NCI-H1694 (cell line): ENCODE measurements at regions not wholly inside any gene's neighbourhood (a gene's known extent, or its start where the extent isn't known, plus 50 kb on each side); places are given as distances from the start of the nearest gene placed in this dataset.

Source experiments
- DNase-seq: peaks from one replicate; lab custom pipeline; 2025; lab: John Stamatoyannopoulos, UW

DNA sequence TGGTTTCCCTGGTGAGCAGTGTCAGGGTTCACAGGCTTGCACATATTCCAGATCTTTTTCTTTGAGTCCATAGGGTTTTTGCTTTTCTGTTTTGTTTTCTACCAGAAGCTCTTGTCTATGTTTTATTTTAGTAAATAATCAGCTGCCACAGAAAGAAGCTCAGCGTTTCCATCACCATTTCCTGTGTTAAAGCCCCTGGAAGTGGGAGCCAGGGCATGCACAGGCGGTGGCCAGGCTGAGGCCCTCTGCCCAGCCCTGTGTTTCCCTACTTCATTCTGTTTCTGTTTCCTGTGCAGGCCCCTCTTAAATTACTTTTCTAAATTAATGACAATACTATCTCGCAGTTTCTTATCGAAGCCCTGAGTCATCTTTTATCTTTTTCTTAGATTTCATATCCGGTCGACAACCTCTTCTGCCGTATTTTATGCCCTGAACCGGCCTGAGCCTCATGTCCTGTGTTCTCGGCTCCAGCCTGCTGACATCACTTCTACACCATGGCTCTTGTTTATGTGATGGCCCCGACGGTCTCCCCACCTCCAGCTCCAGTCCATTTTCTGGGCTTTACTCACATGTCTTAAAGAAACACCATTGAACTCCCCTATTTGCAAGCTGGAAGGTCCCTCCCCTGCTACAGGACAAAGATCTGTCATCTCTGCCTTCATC, 442.2 kb downstream of the TCERG1L start:
- no peak for DNase-seq

DNA sequence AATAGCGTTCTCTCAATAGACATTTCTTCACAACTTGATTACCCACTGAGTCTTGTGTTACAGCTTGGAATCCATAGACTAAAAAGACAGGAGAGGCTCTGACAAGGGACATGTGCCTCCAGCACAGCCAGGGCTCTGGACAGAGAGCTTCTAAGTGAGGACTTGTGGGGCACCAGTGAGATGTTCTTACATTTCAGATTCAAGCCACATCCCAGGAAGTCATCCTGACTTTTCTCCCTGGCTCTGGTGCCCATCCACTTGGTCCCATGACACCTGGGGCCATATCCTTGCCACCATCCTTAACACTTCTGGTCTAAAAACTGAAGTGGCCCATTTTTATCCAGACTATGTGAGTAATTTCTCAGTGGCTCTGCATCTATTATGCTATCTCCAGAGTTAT, 440.1 kb downstream of the TCERG1L start:
- no peak for DNase-seq

DNA sequence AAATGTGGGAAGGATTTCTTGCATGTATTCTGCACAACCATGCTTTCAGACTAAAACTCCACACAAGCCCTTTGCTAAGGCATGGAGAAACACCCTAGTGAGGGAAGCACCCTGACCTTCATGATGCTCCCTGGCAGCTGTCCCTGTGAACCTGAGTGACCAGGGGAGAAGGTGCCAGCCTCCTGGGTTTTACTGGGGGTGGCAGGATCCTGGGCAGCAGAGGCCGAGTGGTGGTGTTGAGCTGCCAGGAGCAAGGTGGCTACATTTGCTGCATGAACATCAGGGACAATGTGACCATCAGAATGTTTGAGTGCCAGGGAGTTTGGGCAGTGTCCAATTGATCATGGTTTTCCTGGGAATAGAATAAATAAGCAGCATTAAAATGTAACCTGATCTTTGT, 437.9 kb downstream of the TCERG1L start:
- DNase-seq, result no peak

DNA sequence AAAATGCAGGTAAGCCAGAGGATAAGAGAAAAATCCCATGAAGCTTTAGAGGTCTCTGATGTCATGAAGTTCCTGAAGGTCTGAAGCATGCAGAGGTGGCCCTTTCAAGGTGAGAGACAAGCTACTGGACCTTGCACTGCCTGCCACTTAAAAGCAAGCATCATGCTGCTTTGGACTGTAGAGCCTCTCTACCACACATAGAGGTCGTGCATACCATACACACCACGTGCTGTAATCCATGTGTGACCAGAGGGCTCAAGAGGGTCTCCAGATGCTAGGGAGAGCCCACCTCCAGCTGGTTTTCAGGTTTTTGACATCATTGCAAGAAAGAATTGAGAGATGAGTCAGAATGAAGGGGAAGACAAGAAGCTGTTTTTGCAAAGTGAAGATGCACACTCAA, 436.4 kb downstream of the TCERG1L start:
- no peak for DNase-seq

DNA sequence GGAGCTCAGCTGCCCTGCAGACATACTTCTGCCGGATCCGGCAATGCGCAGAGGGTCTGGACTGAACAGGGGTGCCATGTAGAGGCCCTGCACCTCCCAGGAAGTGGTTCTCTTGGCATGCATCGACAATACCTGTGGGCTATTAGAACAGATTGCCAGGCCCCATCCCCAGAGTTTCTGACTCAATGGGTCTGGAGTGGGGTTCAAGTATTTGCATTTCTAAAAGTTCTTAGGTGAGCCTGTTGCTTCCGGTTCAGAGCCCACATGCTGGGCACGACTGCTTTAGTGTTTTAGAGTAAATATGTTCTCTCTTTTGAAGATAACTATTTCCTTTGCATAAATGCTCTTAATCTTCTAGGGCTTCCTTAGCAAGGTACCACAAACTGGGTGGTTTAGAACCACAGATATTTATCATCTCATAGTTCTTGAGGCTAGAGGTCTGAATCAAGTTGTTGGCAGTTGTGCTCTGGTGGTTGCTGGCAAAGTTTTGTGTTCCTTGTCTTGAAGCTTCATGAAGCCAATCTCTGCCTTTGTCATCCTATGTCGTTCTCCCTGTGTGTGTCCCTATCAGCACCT, 435.5 kb downstream of the TCERG1L start:
- no peak for DNase-seq

DNA sequence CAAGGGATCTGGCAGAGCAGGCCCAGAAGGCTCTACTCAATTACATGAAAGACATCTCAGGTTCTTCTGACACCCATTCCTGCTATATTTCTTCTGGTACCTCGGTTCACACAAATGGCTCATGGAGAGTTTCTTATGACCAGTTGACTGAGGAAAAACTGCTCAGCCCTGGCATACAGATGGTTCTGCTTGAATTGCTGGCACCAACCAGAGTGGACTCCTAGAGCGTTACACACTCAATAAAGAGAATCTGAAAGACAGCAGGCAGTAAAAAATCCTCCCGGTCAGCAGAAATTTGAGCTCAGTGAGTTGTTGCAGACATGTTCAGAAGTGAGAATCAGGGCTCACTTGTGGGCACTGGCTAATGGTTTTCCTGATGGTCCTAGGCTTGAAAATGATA, 434.4 kb downstream of the TCERG1L start:
- DNase-seq, result no peak

DNA sequence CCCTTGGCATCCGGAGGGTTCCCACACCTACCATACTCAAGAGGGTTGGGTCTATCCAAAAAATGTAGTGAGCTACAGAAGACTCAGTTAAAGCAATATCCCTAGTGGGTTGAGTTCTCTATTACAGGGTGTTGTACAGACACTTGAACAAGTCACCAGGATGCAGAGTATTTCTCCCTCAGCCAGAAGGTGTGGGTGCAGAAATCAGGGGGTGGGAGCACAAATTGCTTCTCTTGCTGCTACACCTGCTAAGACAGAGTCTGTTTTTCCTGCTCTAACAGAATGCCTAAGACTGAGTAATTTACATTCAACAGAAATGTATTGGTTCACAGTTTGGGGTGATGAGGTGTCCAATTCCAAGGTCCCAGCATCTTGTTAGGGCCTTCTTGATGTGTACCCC, 433.4 kb downstream of the TCERG1L start:
- no peak for DNase-seq

DNA sequence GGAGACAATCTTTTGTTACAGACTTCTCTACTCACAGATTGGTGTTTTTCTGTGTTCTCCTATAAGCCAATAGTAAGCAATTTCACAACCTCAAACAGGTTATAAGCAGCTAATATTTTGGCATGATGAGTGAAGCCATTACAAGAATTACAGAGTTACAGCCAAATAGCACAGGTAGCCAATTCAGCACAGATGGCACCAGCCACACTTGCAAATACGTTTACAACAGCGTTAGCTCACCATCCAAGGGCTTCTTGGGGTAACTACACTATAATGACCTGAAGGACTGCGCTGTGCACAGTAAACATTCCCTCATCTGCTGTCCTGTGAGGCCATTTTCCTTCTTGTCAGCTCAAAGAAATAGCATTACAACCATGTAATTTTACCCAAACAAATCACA, 428.6 kb downstream of the TCERG1L start:
- no peak for DNase-seq

DNA sequence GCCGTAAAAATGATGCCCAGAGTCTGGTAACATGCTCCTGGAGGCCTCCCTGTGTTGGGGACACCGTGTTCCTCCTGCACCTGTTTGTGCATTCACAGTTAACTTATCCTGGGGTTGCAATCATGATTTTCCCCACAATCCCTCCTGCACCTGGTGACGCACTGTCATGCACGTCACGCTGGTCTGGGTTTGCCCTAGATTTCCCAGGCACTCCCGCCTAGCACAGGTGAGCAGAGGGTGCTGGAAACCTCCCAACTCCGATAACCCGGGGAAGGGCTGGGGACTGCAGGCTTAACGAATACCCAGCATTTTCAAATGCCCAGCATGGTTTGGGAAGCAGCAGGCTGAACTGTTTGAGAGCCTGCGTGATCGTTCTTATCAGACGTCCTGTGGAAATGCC, 427.1 kb downstream of the TCERG1L start:
- DNase-seq, result no peak

DNA sequence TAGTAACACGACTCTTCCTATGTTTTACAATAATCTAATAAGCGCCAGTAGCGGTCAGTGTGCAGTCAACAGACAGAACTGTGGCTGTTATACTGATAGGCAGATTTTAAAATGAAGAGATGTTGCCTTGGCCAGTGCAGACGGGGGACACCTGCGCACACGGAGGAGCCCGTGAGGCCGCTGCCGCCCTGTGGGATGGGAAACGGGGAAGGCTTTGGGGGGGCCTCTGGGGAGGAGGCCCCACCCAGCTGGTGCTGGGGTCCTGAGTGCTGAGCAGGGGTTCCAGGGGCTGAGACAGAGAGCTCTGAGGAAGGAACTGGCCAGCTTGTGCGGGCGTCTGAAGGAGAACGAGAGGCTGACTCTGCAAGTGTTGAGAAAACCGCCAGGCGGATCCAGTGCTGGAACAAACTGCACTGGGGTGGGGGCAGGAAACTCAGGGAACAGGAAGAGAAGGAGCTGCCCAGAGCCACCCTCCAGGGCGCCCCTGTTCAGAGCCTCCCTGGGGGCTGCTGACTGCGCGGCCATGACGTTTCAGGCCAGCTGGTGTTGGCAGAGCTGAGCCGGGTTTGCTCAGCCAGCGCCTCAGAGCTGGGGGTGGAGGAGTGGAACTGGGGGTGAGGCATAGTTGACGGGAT, 426.4 kb downstream of the TCERG1L start:
- DNase-seq, result no peak

DNA sequence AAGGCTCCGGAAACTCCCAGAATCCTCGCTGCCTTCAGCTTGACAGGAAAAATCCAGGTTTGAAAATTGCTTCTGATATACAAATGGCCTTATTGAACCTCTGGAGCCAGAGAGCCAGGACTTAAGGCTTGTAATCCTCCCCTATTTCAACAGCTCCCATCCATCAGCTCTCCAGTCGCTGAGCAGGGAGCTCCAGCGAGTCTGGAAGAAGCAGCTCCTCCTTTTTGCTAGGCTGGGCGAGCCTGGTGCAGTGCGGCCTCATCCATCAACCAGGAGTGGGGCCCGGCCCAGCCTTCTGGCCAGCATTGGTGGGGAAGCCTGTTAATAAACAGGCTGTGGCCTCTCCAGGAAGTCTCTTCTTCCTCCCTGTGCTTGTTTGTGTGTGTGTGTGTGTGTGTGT, 424.4 kb downstream of the TCERG1L start:
- DNase-seq, result no peak

DNA sequence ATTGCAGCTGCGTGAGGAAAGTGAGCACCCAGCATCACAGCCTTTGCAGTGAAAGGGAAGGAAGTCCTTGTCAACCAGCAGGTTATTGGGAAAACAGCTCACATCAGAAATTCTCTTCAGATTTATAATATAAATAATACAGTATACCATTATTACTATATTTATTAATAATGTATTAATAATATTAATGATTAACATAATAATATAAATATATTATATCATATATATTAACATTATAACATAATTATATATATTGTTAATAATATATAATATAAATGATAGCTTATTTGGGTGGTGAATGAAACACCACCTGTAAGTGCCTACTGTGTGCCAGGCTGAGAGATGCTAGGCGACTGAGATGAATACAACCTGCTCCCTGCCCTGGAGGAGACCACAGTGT, 423.0 kb downstream of the TCERG1L start:
- no peak for DNase-seq

DNA sequence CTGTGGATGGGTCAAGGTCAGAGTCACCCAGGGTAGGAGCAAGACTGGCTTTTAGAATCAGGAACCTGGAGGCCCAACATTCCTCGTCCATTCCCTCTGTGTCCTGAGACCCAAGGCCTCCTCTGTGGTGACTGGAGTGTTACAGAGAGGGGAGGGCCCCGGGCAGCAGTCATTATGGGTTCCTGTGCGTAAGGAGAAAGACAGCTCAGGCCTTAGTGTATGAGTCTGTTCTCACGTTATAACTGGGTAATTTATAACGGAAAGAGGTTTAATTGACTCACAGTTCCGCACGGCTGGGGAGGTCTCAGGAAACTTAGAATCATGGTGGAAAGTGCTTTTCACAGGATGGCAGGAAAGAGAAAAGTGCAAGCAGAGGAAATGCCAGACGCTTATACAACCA, 422.3 kb downstream of the TCERG1L start:
- DNase-seq, result no peak

DNA sequence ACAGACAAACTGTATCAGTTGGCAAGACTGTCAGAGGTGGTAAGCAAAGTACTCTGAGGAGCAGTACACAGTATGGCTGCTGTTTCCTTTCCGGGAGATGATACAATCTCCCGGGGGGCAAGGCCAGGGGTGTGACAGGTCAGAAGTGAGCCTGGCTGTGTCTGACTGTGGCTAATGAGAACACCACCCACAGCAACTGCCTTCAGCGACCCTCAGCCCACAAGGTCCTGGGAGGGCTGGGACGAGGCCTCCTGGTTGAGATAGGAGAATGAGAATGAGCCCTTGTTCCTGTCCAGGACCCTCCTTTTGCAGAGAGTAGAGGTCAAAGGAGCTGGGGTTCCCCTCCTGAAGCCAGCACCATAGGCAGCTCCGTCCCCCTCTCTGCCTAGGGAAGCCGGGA, 421.7 kb downstream of the TCERG1L start:
- no peak for DNase-seq

DNA sequence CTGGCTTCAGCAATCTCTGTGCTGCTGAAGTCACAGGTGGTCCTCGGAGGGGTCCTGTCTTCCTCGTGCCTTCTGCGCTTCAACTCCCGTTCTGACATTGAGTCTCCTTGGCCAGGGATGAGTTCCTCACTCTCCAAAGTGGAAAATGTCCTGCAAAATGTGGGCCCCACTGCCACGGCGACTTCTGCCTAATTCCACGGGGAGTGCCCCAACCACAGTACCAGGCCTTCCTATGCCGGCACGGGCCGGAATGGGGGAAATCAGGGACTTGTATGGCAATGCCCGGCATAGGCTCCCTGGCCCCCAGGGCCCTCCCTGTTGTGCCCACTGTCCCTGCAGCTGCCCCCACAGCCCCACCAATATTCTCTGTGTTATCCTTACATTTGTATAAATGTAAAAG, 420.5 kb downstream of the TCERG1L start:
- no peak for DNase-seq

DNA sequence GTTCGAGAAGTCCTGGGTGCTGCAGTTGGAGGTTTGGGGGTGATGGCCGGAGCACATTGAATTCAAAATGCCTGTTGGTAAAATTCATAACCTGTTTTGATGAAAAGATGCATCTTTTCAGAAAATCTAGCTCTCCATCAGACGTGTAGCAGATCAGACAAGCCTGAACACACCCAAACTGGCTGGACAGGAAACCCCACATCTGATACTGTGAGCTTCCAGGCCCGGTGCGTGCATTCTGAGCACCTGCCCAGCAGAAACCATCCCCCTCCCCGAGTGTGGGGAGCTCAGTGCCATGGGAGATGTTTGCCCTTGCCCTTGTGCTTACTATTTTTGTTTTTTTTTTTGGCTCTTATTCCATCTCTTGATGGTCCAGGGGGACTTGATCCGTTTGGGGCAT, 417.1 kb downstream of the TCERG1L start:
- DNase-seq, result no peak

DNA sequence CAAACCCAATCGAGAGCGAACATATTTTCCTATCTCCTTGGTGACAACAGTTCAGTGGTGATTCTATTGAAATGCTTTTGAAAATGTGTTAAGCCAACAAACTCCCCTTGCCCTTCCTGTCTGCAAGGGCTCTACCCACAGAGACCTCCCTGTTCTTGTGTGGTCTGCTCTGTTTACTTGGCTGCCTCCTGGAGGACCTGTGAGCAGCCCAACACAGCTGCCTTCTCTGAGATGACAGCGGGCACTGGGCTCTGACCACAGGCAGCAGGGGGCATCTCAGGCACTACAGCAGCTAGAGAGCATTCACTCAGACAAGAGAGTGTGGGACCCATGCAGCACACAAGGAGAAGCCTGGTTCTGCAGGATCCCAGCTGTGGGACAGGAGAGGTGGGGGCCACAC, 416.4 kb downstream of the TCERG1L start:
- no peak for DNase-seq

DNA sequence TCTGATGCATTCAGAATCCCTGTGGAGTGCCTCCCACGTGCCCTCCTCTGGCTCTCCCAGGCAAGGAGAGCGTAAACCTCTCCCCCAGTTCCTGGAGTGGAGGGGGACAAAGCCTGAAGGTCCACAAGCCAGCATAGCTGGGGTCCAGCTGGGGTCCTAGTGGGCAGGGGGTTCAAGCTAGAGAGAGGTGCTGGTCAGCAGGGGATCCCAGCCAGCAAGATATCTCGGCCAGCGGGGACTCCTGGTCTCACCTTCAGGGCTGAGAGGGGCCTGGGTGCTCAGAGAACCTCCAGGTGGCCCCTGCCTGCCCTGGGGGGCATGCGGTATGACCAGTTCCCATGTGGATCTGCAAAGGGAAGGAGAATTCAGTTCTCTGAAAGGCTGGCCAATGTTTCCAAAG, 413.7 kb downstream of the TCERG1L start:
- DNase-seq, result no peak

DNA sequence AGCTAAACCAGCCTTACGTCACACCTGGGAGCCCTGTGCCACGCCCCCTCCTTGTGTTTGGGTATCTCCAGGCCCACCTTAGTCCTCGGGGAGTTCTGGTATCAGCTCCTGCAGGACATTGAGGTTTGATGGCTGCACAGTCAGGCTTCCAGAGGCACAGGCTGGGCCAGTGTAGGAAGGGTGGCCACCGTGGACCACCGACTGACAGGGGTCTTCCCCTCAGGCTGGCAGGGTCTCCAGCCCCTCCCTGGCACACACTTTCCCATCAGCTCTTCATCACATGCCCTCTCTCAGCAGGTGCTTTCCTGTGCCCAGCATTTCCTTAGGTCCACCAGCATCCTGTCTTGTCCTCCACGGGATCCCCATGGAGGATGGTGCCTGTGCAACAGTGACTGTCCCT, 413.1 kb downstream of the TCERG1L start:
- DNase-seq, result no peak

DNA sequence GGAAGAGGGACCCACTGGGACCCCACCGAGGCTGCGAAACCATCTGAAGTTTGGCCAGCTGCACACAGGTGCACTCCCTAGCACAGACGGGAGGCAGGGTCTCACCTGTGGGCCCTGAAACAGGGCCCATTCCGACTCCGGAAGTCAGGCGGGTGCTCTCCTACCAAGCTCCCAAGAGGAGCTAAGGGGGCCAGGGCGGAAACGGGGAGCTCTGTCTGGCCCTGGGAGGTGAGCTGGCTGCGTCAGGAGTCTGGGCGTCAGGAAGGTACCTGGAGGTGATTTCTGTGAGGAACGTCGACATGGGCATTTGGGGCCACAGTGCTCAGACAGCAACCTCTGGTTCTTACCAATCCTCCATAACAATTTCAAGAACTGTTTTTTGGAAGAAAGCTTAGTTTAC, 411.7 kb downstream of the TCERG1L start:
- no peak for DNase-seq

DNA sequence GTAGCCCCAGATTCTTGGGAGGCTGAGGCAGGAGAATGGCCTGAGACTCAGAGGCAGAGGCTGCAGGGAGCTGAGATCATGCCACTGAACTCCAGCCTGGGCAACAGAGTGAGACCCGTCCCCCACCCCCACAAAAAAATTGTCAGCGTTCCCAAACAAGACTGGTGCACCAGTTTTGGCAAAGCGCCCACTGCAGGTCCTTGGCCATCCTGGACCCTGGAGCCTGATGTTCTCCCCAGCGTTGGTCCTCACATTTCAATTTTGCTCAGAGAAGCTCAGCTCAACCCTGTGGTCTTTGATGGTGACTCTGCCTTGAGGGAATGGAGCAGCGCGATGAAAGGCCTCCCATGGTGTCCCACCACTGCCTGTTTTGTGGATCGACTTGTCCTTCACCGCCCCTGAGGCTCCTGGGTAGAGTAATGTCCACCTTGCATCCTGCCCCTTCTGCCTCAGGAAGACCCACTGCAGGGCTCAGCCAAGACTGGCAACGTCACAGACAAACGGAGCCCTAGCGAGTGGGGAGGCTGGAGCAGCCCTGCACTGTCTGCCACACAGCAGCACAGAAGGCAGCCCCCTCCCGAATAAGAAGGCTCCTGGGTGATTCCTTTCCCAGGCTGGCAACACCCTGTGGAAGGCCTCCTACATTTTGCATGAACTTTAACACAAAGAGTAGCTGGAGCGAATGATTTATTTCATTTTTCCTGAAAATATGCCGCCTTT, 410.9 kb downstream of the TCERG1L start:
- DNase-seq, result no peak

DNA sequence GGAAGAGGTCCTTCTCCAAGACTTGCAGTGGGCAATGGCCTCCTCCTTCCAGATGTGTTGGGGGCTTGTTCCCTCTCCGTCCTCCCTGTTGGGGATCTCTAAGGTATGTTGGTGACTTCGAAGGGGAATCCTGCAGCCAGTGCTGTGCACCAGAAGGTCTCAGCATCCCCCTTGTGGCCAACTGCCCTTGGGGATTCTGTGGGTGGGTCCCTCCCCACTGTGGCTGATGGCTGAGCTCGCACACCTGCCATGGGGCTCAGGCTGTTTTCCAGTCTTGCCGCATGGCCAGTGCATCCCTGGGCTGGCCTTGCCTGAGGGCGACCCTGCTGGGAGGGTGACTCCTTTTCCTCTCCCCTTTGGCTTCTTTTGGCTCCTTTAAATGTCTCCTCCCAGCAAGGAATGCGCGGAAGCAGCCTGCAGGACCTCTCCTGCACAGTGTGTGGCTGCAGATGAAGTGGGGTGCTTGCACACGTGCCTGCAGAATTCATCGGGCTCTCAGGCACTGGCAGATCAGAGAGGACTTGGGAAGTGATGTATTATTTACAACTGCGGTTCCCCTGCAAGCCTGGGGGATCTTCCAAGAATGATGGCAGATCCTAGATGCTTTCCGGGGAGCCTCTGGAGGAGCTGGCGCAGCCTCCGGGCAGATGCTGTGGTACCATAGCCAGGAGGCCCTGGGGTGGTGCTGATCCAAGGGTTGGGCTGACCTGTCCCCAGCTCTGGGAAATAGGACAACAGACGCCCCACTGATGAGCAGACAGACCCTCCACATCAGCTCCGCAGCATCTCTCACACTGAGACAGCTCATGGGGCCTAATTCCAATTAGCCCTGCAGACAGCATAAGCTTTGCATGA, 410.0 kb downstream of the TCERG1L start:
- no peak for DNase-seq
